SK-N-SH (cell line): ENCODE measurements at regions not wholly inside any gene's neighbourhood (a gene's known extent, or its start where the extent isn't known, plus 50 kb on each side); places are given as distances from the start of the nearest gene placed in this dataset.

Experiments
- CTCF ChIA-PET: fragments of 300-600, 350-600 bp; formaldehyde crosslinking; extraction: SDS; loops from one replicate; lab custom pipeline; 2021; lab: Yijun Ruan, JAX
- POLR2A ChIA-PET: fragments of 350-600 bp; sonication (Branson Sonifier 250); formaldehyde crosslinking; extraction: SDS; loops from one replicate; lab custom pipeline; 2020; ENCODE audit warnings: antibody characterized with exemption, inconsistent platforms; lab: Yijun Ruan, JAX
- DNase-seq: peaks from one replicate; pipeline ENCODE4 v3.0.0; 2012
- H2AFZ ChIP-seq: fragments of 200-600 bp; sonication (generic); 2 replicates; pipeline ENCODE4 v1.8.1; 2016; ENCODE audit warnings: antibody characterized with exemption, mild to moderate bottlenecking, low read depth
- H3F3A ChIP-seq: fragments of 200-600 bp; sonication (generic); replicated peaks from 2 replicates; pipeline ENCODE3; 2016; ENCODE audit warnings: antibody characterized with exemption, mild to moderate bottlenecking; ENCODE audit not compliant: insufficient read depth
- H3K27ac ChIP-seq, 2 experiments: fragments of 200-500 bp in 1 of 2; fragments of 200-600 bp in 1 of 2; sonication (Bioruptor generic) in 1 of 2; sonication (generic), shearing (Covaris generic) in 1 of 2; 2 replicates each; pipeline versions ENCODE4 v1.5.1 to v1.6.1; 2014 to 2016; ENCODE audit warnings: low read depth in 2 of 2, inconsistent platforms in 1 of 2, low read length in 1 of 2, mild to moderate bottlenecking in 1 of 2, mixed read lengths in 1 of 2
- H3K27me3 ChIP-seq: fragments of 200-600 bp; sonication (generic), shearing (Covaris generic); 2 replicates; pipeline ENCODE4 v1.6.1; 2016; ENCODE audit warnings: mixed run types; ENCODE audit not compliant: insufficient read depth
- H3K36me3 ChIP-seq, 2 experiments: fragments of 200-500 bp in 1 of 2; fragments of 200-600 bp in 1 of 2; sonication (Bioruptor generic) in 1 of 2; sonication (generic) in 1 of 2; replicated peaks in 1 of 2; 2 replicates each; pipeline versions ENCODE3 to v1.5.1; 2014 to 2016; ENCODE audit warnings: low read length in 1 of 2, mild to moderate bottlenecking in 1 of 2; ENCODE audit not compliant: insufficient read depth in 2 of 2, control insufficient read depth in 1 of 2
- H3K4me1 ChIP-seq, 2 experiments: fragments of 200-500 bp in 1 of 2; fragments of 200-600 bp in 1 of 2; sonication (Bioruptor generic) in 1 of 2; sonication (generic), shearing (Covaris generic) in 1 of 2; 2 replicates each; pipeline versions ENCODE4 v1.5.1 to v1.6.1; 2014 to 2016; ENCODE audit warnings: low read depth in 1 of 2, low read length in 1 of 2, mixed run types in 1 of 2; ENCODE audit not compliant: insufficient read depth in 2 of 2, control insufficient read depth in 1 of 2
- H3K4me2 ChIP-seq: fragments of 200-600 bp; sonication (generic), shearing (Covaris generic); 2 replicates; pipeline ENCODE4 v1.6.1; 2017; ENCODE audit warnings: mixed run types
- H3K4me3 ChIP-seq, 2 experiments: fragments of 200-500 bp in 1 of 2; fragments of 200-600 bp in 1 of 2; sonication (Bioruptor generic) in 1 of 2; sonication (generic), shearing (Covaris generic) in 1 of 2; 2 replicates each; pipeline versions ENCODE4 v1.5.1 to v1.8.1; 2014 to 2016; ENCODE audit warnings: low read depth in 2 of 2, inconsistent platforms in 1 of 2, low read length in 1 of 2, mild to moderate bottlenecking in 1 of 2, mixed read lengths in 1 of 2, moderate library complexity in 1 of 2
- H3K79me2 ChIP-seq: fragments of 200-600 bp; sonication (generic); 2 replicates; pipeline ENCODE4 v1.8.1; 2017; ENCODE audit warnings: mild to moderate bottlenecking; ENCODE audit not compliant: insufficient read depth
- H3K9ac ChIP-seq: fragments of 200-600 bp; sonication (generic); 2 replicates; pipeline ENCODE4 v1.6.1; 2017; ENCODE audit warnings: mixed run types
- H3K9me2 ChIP-seq: fragments of 200-600 bp; sonication (generic); 2 replicates; pipeline ENCODE4 v1.6.1; 2017; ENCODE audit warnings: mixed run types
- H3K9me3 ChIP-seq: fragments of 200-600 bp; sonication (generic); 2 replicates; pipeline ENCODE4 v1.6.1; 2017; ENCODE audit warnings: mixed run types, mild to moderate bottlenecking, moderate library complexity
- H4K20me1 ChIP-seq: fragments of 200-600 bp; sonication (generic); 2 replicates; pipeline ENCODE4 v1.6.1; 2017; ENCODE audit warnings: mild to moderate bottlenecking, mixed run types; ENCODE audit not compliant: insufficient read depth
- EP300 ChIP-seq, 2 experiments: IDR thresholded peaks; 2 replicates each; pipeline versions ENCODE4 v1.4.0 to v1.6.1; 2012; ENCODE audit warnings: borderline replicate concordance in 1 of 2, low read depth in 1 of 2, low read length in 1 of 2
- FOSL2 ChIP-seq: IDR thresholded peaks from 2 replicates; pipeline ENCODE4 v1.4.0; 2012; ENCODE audit warnings: low read depth, mild to moderate bottlenecking, moderate library complexity, borderline replicate concordance
- FOXM1 ChIP-seq: IDR thresholded peaks from 2 replicates; pipeline ENCODE4 v1.4.0; 2012; ENCODE audit warnings: low read depth, mild to moderate bottlenecking
- GABPA ChIP-seq: IDR thresholded peaks from 2 replicates; pipeline ENCODE4 v1.4.0; 2012; ENCODE audit warnings: low read depth, mild to moderate bottlenecking
- GATA2 ChIP-seq: sonication (generic); formaldehyde crosslinking; IDR thresholded peaks from 2 replicates; pipeline ENCODE4 v1.5.0; 2020; ENCODE audit warnings: mild to moderate bottlenecking, missing genetic modification reagents
- JUND ChIP-seq: IDR thresholded peaks from 2 replicates; pipeline ENCODE4 v1.4.0; 2012
- MAX ChIP-seq: IDR thresholded peaks from 2 replicates; pipeline ENCODE4 v1.4.0; 2012; ENCODE audit warnings: low read depth
- MEF2A ChIP-seq: IDR thresholded peaks from 2 replicates; pipeline ENCODE4 v1.4.0; 2012; ENCODE audit warnings: low read depth, borderline replicate concordance
- MXI1 ChIP-seq: IDR thresholded peaks from 2 replicates; pipeline ENCODE4 v1.6.1; 2012; ENCODE audit warnings: mild to moderate bottlenecking, low read depth, low read length, improper control_type of control experiment
- NRF1 ChIP-seq: IDR thresholded peaks from 2 replicates; pipeline ENCODE4 v1.6.1; 2012; ENCODE audit warnings: low read depth, mild to moderate bottlenecking, low read length
- PBX3 ChIP-seq: IDR thresholded peaks from 2 replicates; pipeline ENCODE4; 2012
- POLR2AphosphoS5 ChIP-seq: IDR thresholded peaks from 2 replicates; pipeline ENCODE4 v1.6.1; 2012; ENCODE audit warnings: low read depth, low read length
- RAD21 ChIP-seq: IDR thresholded peaks from 2 replicates; pipeline ENCODE4 v1.6.1; 2012; ENCODE audit warnings: mild to moderate bottlenecking, low read length
- SIN3A ChIP-seq: IDR thresholded peaks from 2 replicates; pipeline ENCODE4 v1.6.1; 2012; ENCODE audit warnings: low read depth, mild to moderate bottlenecking, low read length, moderate library complexity, borderline replicate concordance
- SMC3 ChIP-seq: IDR thresholded peaks from 2 replicates; pipeline ENCODE4 v1.6.1; 2012; ENCODE audit warnings: low read depth, low read length, improper control_type of control experiment
- USF1 ChIP-seq: IDR thresholded peaks from 2 replicates; pipeline ENCODE4 v1.4.0; 2012; ENCODE audit warnings: low read depth, borderline replicate concordance
- WGBS: methylation state at CpG from one replicate; pipeline ENCODE4 v1.1.6; 2017; ENCODE audit warnings: low lambda C conversion rate; 5-methylcytosine and 5-hydroxymethylcytosine counted together
- TF ChIP-seq, protein P1 (sequence below): IDR thresholded peaks from 2 replicates; pipeline ENCODE4 v1.6.1; 2012; ENCODE audit warnings: mild to moderate bottlenecking, low read depth, low read length, moderate library complexity
- TF ChIP-seq, protein P2 (sequence below): IDR thresholded peaks from 2 replicates; pipeline ENCODE4 v1.4.0; 2012; ENCODE audit warnings: low read depth, borderline replicate concordance
- TF ChIP-seq, protein P3 (sequence below): fragments of 150-350 bp; IDR thresholded peaks from 2 replicates; pipeline ENCODE4 v1.6.1; 2016; ENCODE audit warnings: mild to moderate bottlenecking, low read depth, low read length

DNA sequence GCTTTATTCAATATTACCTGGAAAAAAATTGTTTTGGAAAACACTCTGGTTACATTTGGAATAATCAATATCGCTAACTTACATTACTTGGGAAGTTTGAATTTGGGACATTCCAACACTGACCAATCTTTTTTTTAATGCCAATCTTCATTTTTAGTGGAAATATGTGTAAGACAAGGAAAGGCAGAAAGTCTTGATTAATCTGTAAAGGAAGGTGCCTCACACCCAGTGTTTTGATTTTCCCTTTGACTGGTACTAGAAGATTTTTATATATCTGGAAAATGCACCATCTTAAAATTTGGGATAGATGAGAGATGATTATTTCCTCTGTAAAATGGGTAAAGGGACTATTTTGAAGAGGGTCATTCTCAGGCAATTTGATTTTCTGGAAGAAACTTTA is 879.2 kb upstream of the ZEB2 start:
- no peaks in the 10 kb centered on the region for H3K4me1 ChIP-seq
- no peak overlapping the region for H3K27ac ChIP-seq
- H3K4me2 ChIP-seq = no peak overlapping the region
- WGBS = 92% methylated on average over 1 of the region's 1 CpG
- no peak for DNase-seq
- ChIA-PET CTCF (no interaction called here), POLR2A (no interaction called here)
- no peaks in the 10 kb centered on the region for H3K9me3 ChIP-seq
- TF ChIP-seq NRF1 (no peak), GATA2 (no peak), PBX3 (no peak), RAD21 (no peak), JUND (no peak), GABPA (no peak), SMC3 (no peak), USF1 (no peak), EP300 (IDR thresholded peaks at IDR 0.05; ENCODE audit: borderline replicate concordance in 1 of 2, low read depth in 1 of 2, low read length in 1 of 2) (no peak), SIN3A (no peak), MEF2A (no peak)
- TF ChIP-seq, protein P1, sequence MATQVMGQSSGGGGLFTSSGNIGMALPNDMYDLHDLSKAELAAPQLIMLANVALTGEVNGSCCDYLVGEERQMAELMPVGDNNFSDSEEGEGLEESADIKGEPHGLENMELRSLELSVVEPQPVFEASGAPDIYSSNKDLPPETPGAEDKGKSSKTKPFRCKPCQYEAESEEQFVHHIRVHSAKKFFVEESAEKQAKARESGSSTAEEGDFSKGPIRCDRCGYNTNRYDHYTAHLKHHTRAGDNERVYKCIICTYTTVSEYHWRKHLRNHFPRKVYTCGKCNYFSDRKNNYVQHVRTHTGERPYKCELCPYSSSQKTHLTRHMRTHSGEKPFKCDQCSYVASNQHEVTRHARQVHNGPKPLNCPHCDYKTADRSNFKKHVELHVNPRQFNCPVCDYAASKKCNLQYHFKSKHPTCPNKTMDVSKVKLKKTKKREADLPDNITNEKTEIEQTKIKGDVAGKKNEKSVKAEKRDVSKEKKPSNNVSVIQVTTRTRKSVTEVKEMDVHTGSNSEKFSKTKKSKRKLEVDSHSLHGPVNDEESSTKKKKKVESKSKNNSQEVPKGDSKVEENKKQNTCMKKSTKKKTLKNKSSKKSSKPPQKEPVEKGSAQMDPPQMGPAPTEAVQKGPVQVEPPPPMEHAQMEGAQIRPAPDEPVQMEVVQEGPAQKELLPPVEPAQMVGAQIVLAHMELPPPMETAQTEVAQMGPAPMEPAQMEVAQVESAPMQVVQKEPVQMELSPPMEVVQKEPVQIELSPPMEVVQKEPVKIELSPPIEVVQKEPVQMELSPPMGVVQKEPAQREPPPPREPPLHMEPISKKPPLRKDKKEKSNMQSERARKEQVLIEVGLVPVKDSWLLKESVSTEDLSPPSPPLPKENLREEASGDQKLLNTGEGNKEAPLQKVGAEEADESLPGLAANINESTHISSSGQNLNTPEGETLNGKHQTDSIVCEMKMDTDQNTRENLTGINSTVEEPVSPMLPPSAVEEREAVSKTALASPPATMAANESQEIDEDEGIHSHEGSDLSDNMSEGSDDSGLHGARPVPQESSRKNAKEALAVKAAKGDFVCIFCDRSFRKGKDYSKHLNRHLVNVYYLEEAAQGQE = no peak
- no peaks in the 10 kb centered on the region for H3F3A ChIP-seq
- no peaks in the 10 kb centered on the region for H3K79me2 ChIP-seq
- no peaks in the 10 kb centered on the region for H4K20me1 ChIP-seq
- H3K36me3 ChIP-seq = no peaks in the 10 kb centered on the region
- no peak overlapping the region for H2AFZ ChIP-seq
- H3K9ac ChIP-seq = no peak overlapping the region
- H3K9me2 ChIP-seq = no peaks in the 10 kb centered on the region
- no peak overlapping the region for H3K4me3 ChIP-seq
- no peaks in the 10 kb centered on the region for H3K27me3 ChIP-seq

GRCh38 chr2:145394181-145394580 is 874.3 kb upstream of the ZEB2 start:
- Histone ChIP-seq H3K9me3 (no peaks in the 10 kb centered on the region), H3F3A (no peaks in the 10 kb centered on the region), H3K9me2 (no peaks in the 10 kb centered on the region), H3K27me3 (no peaks in the 10 kb centered on the region), H3K27ac (no peak overlapping the region), H3K4me2 (no peak overlapping the region), H3K4me3 (no peak overlapping the region), H3K79me2 (no peaks in the 10 kb centered on the region), H3K36me3 (peaks cover 0 to 3% of the 10 kb centered on the region in 2 experiments), H3K9ac (no peak overlapping the region), H2AFZ (no peak overlapping the region), H4K20me1 (no peaks in the 10 kb centered on the region), H3K4me1 (no peaks in the 10 kb centered on the region)
- CTCF ChIA-PET = interaction anchor here (0.6 kb wide), 1 partner anchor 37 kb away, joined by 3 read pairs; no protein-coding TSS in a partner anchor
- 70% methylated on average over 3 of the region's 3 CpGs for WGBS
- DNase-seq = no peak
- POLR2A ChIA-PET = no interaction called here
- TF ChIP-seq, protein P2, sequence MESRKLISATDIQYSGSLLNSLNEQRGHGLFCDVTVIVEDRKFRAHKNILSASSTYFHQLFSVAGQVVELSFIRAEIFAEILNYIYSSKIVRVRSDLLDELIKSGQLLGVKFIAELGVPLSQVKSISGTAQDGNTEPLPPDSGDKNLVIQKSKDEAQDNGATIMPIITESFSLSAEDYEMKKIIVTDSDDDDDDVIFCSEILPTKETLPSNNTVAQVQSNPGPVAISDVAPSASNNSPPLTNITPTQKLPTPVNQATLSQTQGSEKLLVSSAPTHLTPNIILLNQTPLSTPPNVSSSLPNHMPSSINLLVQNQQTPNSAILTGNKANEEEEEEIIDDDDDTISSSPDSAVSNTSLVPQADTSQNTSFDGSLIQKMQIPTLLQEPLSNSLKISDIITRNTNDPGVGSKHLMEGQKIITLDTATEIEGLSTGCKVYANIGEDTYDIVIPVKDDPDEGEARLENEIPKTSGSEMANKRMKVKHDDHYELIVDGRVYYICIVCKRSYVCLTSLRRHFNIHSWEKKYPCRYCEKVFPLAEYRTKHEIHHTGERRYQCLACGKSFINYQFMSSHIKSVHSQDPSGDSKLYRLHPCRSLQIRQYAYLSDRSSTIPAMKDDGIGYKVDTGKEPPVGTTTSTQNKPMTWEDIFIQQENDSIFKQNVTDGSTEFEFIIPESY = no peak
- TF ChIP-seq NRF1 (no peak), FOXM1 (no peak), MEF2A (no peak), MAX (no peak), MXI1 (no peak), SMC3 (no peak), POLR2AphosphoS5 (no peak), SIN3A (no peak), FOSL2 (no peak)
- TF ChIP-seq, protein P3, sequence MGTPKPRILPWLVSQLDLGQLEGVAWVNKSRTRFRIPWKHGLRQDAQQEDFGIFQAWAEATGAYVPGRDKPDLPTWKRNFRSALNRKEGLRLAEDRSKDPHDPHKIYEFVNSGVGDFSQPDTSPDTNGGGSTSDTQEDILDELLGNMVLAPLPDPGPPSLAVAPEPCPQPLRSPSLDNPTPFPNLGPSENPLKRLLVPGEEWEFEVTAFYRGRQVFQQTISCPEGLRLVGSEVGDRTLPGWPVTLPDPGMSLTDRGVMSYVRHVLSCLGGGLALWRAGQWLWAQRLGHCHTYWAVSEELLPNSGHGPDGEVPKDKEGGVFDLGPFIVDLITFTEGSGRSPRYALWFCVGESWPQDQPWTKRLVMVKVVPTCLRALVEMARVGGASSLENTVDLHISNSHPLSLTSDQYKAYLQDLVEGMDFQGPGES = no peak
